H9 (cell line): ENCODE measurements at regions not wholly inside any gene's neighbourhood (a gene's known extent, or its start where the extent isn't known, plus 50 kb on each side); places are given as distances from the start of the nearest gene placed in this dataset.

Source experiments
- DNase-seq: peaks from one replicate; pipeline ENCODE4 v3.0.0-alpha.2; 2017
- H2AFZ ChIP-seq: one replicate; pipeline ENCODE4 v1.6.1; 2013; ENCODE audit warnings: mild to moderate bottlenecking, low read length, control low read depth, moderate library complexity
- H2AK5ac ChIP-seq: 2 replicates; pipeline ENCODE4 v1.6.1; 2013; ENCODE audit warnings: low read length, control low read depth, mixed read lengths; ENCODE audit not compliant: insufficient read length
- H2BK120ac ChIP-seq: one replicate; pipeline ENCODE4 v1.6.1; 2013; ENCODE audit warnings: low read depth, mild to moderate bottlenecking, low read length, control low read depth, inconsistent platforms; ENCODE audit not compliant: poor library complexity, severe bottlenecking
- H2BK12ac ChIP-seq: 2 replicates; pipeline ENCODE4 v1.6.1; 2013; ENCODE audit warnings: low read length, control low read depth, mixed read lengths, low read depth; ENCODE audit not compliant: insufficient read length
- H2BK15ac ChIP-seq: 2 replicates; pipeline ENCODE4 v1.6.1; 2013; ENCODE audit warnings: low read depth, low read length, control low read depth
- H2BK20ac ChIP-seq: one replicate; pipeline ENCODE4 v1.6.1; 2013; ENCODE audit warnings: low read depth, mild to moderate bottlenecking, low read length, control low read depth, inconsistent platforms; ENCODE audit not compliant: poor library complexity, severe bottlenecking
- H2BK5ac ChIP-seq: 2 replicates; pipeline ENCODE4 v1.6.1; 2013; ENCODE audit warnings: low read length, control low read depth, mixed read lengths; ENCODE audit not compliant: insufficient read length
- H3K14ac ChIP-seq: 2 replicates; pipeline ENCODE4 v1.6.1; 2013; ENCODE audit warnings: low read length, control low read depth; ENCODE audit not compliant: insufficient read depth
- H3K18ac ChIP-seq: 2 replicates; pipeline ENCODE4 v1.6.1; 2013; ENCODE audit warnings: low read depth, mild to moderate bottlenecking, mixed read lengths, low read length, control low read depth; ENCODE audit not compliant: insufficient read length
- H3K23ac ChIP-seq: 2 replicates; pipeline ENCODE4 v1.6.1; 2013; ENCODE audit warnings: low read length, control low read depth, mixed read lengths, low read depth; ENCODE audit not compliant: insufficient read length
- H3K23me2 ChIP-seq: 2 replicates; pipeline ENCODE4 v1.6.1; 2013; ENCODE audit warnings: low read depth, mild to moderate bottlenecking, mixed read lengths, low read length, control low read depth; ENCODE audit not compliant: insufficient read length, poor library complexity, severe bottlenecking
- H3K27ac ChIP-seq: 2 replicates; pipeline ENCODE4 v1.5.1; 2013; ENCODE audit warnings: low read length, control low read depth, mixed read lengths, low read depth; ENCODE audit not compliant: insufficient read length
- H3K27me3 ChIP-seq: 2 replicates; pipeline ENCODE4 v1.6.1; 2013; ENCODE audit warnings: low read length, control low read depth, inconsistent platforms; ENCODE audit not compliant: insufficient read depth
- H3K4ac ChIP-seq: 2 replicates; pipeline ENCODE4 v1.6.1; 2013; ENCODE audit warnings: low read depth, mild to moderate bottlenecking, control low read depth, inconsistent platforms, low read length, moderate library complexity
- H3K4me1 ChIP-seq: 2 replicates; pipeline ENCODE4 v1.6.1; 2013; ENCODE audit warnings: low read length, control low read depth, inconsistent platforms; ENCODE audit not compliant: insufficient read depth
- H3K4me2 ChIP-seq: 2 replicates; pipeline ENCODE4 v1.6.1; 2013; ENCODE audit warnings: low read length, control low read depth, mixed read lengths; ENCODE audit not compliant: insufficient read length, insufficient read depth
- H3K56ac ChIP-seq: 2 replicates; pipeline ENCODE4 v1.6.1; 2013; ENCODE audit warnings: low read depth, mild to moderate bottlenecking, mixed read lengths, low read length, control low read depth; ENCODE audit not compliant: insufficient read length
- H3K79me1 ChIP-seq: 2 replicates; pipeline ENCODE4 v1.6.1; 2013; ENCODE audit warnings: low read depth, mild to moderate bottlenecking, moderate library complexity, low read length, control low read depth, inconsistent platforms; ENCODE audit not compliant: insufficient read depth, poor library complexity, severe bottlenecking
- H3K79me2 ChIP-seq: 2 replicates; pipeline ENCODE4 v1.6.1; 2013; ENCODE audit warnings: low read length, control low read depth, inconsistent platforms; ENCODE audit not compliant: insufficient read depth
- H3K9ac ChIP-seq: 2 replicates; pipeline ENCODE4 v1.6.1; 2013; ENCODE audit warnings: low read length, control low read depth, mixed read lengths; ENCODE audit not compliant: insufficient read length; ENCODE audit errors: extremely low read depth
- H3K9me3 ChIP-seq: one replicate; pipeline ENCODE4 v1.6.1; 2013; ENCODE audit warnings: low read depth, low read length, inconsistent platforms; ENCODE audit not compliant: control insufficient read depth
- H3T11ph ChIP-seq: one replicate; pipeline ENCODE4 v1.6.1; 2013; ENCODE audit warnings: mild to moderate bottlenecking, low read length, control low read depth, inconsistent platforms
- H4K20me1 ChIP-seq: one replicate; pipeline ENCODE4 v1.6.1; 2013; ENCODE audit not compliant: control insufficient read depth, insufficient read length, insufficient read depth
- H4K5ac ChIP-seq: 2 replicates; pipeline ENCODE4 v1.6.1; 2013; ENCODE audit warnings: low read depth, mild to moderate bottlenecking, mixed read lengths, low read length, control low read depth; ENCODE audit not compliant: insufficient read length
- H4K8ac ChIP-seq: replicated peaks from 2 replicates; pipeline ENCODE4 v1.6.1; 2013; ENCODE audit warnings: low read length, control low read depth, mixed read lengths, low read depth; ENCODE audit not compliant: insufficient read length
- H4K91ac ChIP-seq: 2 replicates; pipeline ENCODE4 v1.6.1; 2013; ENCODE audit warnings: low read depth, mild to moderate bottlenecking, moderate library complexity, mixed read lengths, low read length, control low read depth; ENCODE audit not compliant: insufficient read length
- H3K27ac Mint-ChIP-seq, 3 experiments: 2 replicates in 2 of 3; 3 replicates in 1 of 3; pipeline ENCODE4 v1.8.0; 2020 to 2021; ENCODE audit warnings: mixed read lengths in 3 of 3, mild to moderate bottlenecking in 1 of 3, moderate library complexity in 1 of 3
- H3K27me3 Mint-ChIP-seq: 2 replicates; pipeline ENCODE4 v1.8.0; 2021; ENCODE audit warnings: low read depth, mild to moderate bottlenecking, moderate library complexity, mixed read lengths
- H3K36me3 Mint-ChIP-seq, 3 experiments: 2 replicates in 2 of 3; 3 replicates in 1 of 3; pipeline ENCODE4 v1.8.0; 2020 to 2021; ENCODE audit warnings: low read depth in 3 of 3, mixed read lengths in 3 of 3; ENCODE audit not compliant: insufficient read depth in 1 of 3
- H3K4me1 Mint-ChIP-seq, 2 experiments: 2 replicates each; pipeline ENCODE4 v1.8.0; 2020; ENCODE audit warnings: mixed read lengths in 2 of 2
- H3K4me3 Mint-ChIP-seq, 2 experiments: 2 replicates in 1 of 2; 3 replicates in 1 of 2; pipeline ENCODE4 v1.8.0; 2020 to 2021; ENCODE audit warnings: mild to moderate bottlenecking in 2 of 2, mixed read lengths in 2 of 2, moderate library complexity in 1 of 2
- H3K9me3 Mint-ChIP-seq, 2 experiments: 2 replicates in 1 of 2; 3 replicates in 1 of 2; pipeline ENCODE4 v1.8.0; 2020; ENCODE audit warnings: mild to moderate bottlenecking in 2 of 2, mixed read lengths in 2 of 2, moderate library complexity in 1 of 2
- WGBS: extraction: QIAGEN DNeasy Blood & Tissue Kit; methylation state at CpG from one replicate; pipeline ENCODE4 v1.1.7; 2013; ENCODE audit warnings: missing lambda C conversion rate, low lambda C conversion rate, mixed read lengths; ENCODE audit not compliant: insufficient read length; ENCODE audit errors: extremely low coverage; 5-methylcytosine and 5-hydroxymethylcytosine counted together
- TF ChIP-seq, protein P1 (sequence below): fragments of 200-600 bp; sonication (generic); conservative IDR thresholded peaks from 3 replicates; pipeline ENCODE4 v1.8.0; 2021; ENCODE audit warnings: antibody characterized with exemption, mild to moderate bottlenecking

DNA sequence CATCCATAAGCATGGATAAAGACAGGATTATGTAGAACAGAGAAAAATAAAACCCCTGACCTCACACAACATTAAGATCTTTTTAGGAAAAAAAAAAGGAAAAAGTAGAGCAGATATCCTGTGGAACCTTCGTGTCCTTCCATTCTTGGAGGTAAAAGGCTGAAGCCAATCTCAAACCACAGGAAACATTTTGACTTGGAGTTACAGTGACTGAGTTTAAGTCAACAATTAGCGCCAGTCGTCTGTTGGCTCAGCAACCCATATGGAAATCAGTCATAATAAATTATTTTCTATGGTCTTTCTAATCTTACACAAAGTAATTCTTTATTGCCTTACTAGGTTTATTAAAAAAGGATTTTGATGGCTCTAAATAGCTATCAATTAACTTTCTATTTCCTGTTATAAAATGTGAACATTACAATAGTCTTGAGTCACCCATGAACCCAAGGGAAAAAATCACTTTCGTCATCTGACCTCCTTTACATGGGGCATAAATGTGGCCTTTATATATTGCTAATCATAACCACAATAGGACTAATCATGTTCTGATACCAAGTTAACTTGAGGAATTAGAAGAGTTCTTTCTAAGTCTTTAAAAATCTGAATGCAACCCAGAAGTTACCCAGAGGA, 592.9 kb downstream of the TFAP2B start:
- Histone ChIP-seq H3K4me2 (no peak overlapping the region), H4K8ac (no peak overlapping the region), H3T11ph (no peak overlapping the region), H3K79me1 (no peaks in the 10 kb centered on the region), H3K79me2 (no peaks in the 10 kb centered on the region), H2AK5ac (no peak overlapping the region), H3K23me2 (no peaks in the 10 kb centered on the region), H3K27me3 (no peaks in the 10 kb centered on the region), H3K56ac (no peak overlapping the region), H3K9ac (no peak overlapping the region), H3K14ac (no peak overlapping the region), H3K9me3 (no peaks in the 10 kb centered on the region), H2BK120ac (no peak overlapping the region), H2BK20ac (no peak overlapping the region), H2BK15ac (no peak overlapping the region), H2AFZ (no peak overlapping the region), H2BK5ac (no peak overlapping the region), H3K4ac (no peak overlapping the region), H3K23ac (no peak overlapping the region), H4K91ac (no peak overlapping the region), H3K18ac (no peak overlapping the region), H4K5ac (no peak overlapping the region), H3K27ac (no peak overlapping the region), H3K4me1 (no peaks in the 10 kb centered on the region), H2BK12ac (no peak overlapping the region), H4K20me1 (no peaks in the 10 kb centered on the region)
- no peaks in the 10 kb centered on the region for H3K36me3 Mint-ChIP-seq
- TF ChIP-seq, protein P1, sequence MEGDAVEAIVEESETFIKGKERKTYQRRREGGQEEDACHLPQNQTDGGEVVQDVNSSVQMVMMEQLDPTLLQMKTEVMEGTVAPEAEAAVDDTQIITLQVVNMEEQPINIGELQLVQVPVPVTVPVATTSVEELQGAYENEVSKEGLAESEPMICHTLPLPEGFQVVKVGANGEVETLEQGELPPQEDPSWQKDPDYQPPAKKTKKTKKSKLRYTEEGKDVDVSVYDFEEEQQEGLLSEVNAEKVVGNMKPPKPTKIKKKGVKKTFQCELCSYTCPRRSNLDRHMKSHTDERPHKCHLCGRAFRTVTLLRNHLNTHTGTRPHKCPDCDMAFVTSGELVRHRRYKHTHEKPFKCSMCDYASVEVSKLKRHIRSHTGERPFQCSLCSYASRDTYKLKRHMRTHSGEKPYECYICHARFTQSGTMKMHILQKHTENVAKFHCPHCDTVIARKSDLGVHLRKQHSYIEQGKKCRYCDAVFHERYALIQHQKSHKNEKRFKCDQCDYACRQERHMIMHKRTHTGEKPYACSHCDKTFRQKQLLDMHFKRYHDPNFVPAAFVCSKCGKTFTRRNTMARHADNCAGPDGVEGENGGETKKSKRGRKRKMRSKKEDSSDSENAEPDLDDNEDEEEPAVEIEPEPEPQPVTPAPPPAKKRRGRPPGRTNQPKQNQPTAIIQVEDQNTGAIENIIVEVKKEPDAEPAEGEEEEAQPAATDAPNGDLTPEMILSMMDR, result no peak
- no peaks in the 10 kb centered on the region for H3K4me1 Mint-ChIP-seq
- no peaks in the 10 kb centered on the region; a peak in 1 of 5 replicates for H3K9me3 Mint-ChIP-seq
- no peak overlapping the region for H3K27ac Mint-ChIP-seq
- no peaks in the 10 kb centered on the region for H3K27me3 Mint-ChIP-seq
- H3K4me3 Mint-ChIP-seq, result no peak overlapping the region
- DNase-seq, result no peak
- no CpG with 5 or more reads among the region's 4 CpGs for WGBS
